NCI-H2107 treated with DMSO at 0.1 percent for 48 hours (cell line): ENCODE measurements at regions not wholly inside any gene's neighbourhood (a gene's known extent, or its start where the extent isn't known, plus 50 kb on each side); places are given as distances from the start of the nearest gene placed in this dataset.
"Not testable (repeated sequence)": the region's sequence is repeated elsewhere in the genome, so short reads cannot be mapped to it uniquely, and the experiment has no call there.

ENCODE experiments used
- DNase-seq: peaks from one replicate; lab custom pipeline; 2025; ENCODE audit not compliant: unreplicated experiment; lab: John Stamatoyannopoulos, UW

DNA sequence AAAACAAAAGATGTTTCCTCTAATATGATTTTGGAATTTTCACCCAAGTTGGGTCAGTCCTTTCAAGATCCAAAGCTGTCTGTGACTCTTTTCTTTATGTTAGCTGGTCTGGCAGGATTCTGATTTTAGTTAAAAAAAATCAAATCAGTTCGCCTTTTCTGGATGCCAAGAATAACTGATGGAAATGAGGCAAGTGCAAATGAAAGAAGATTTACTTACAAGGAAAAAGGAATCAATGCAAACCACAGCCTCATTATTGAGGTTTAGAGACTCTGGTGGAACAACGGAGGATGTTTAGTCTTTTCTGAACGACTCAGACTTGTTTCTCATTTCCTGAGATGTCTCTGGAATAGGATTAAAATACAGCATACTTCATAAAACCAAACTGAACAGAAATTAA lies 117.0 kb upstream of the DYRK2 start:
- no peak for DNase-seq

DNA sequence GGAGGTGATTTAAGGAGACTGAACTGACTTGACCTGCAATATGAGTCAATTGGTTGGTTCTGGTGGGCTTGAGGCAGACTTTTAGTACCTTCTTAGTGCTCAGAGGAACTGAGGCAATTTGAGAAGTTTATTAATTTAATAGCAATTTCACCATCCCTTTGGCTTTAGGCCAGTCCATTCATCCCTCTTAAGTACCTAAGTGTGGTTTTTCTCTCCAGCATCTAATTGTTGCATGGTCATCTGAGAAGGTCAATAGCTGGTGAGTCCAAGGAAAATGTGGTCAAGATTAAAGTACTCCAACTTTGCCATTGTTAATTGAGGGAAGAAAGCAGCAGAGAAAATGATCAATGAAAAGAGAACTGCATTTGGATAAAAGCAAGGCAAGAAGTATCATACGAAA lies 115.4 kb upstream of the DYRK2 start:
- no peak for DNase-seq

DNA sequence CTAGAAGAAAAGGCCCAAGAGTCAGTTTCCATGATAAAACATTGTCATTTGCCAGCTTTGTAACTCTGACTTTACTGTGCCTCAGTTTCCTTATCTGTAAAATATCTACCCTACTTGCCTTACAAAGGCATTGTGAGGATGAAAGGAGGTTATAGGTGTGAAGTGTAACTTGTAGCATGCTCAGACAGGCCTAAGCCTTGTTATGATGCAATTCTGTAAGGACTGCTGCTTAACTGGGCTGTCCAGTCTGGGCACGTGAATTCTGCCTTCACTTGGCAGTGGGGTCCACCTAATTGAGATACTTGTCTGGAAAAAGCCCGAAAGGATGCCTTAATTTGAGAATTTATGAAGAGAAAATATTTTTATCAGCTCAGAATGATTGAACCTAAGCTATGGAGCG lies 114.5 kb upstream of the DYRK2 start:
- no peak for DNase-seq

DNA sequence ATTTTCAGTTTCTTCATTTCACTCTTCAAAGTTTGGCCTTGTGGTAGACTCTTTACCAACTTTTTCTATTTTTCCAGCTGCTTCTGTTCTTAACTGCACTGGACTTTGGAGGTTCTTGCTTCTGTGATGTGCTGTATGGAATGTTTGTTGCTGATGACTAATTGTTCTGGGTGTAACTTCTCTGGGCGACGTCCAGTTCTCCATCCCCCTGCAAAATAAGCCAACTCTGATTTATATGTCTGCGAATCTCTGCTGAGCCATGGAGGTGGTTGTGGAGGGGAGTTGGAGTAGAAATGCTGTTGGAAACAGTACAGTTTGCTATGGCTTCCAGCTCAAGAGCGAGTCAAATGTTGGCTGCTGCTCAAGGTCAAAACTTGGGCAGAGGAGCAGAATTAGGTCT lies 113.9 kb upstream of the DYRK2 start:
- DNase-seq, result no peak

DNA sequence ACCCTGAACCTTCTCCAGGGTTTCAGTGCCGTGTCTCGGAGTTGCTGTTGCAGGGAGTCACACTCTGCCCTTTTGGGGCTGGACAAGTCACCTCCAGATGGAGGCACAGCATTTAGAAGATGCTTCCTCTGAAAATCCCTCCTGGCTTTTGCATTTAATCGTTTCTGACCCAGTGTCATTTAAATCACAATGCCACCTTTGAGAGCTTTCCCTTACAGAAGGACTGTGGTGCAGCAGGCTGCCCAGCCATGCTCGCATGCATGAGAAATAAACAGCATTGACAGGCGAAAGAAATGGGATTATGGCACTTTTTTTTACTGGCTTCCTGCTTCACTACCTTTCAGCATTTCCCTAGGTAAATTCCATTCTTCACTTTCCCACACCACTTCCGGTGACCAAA lies 113.4 kb upstream of the DYRK2 start:
- no peak for DNase-seq

DNA sequence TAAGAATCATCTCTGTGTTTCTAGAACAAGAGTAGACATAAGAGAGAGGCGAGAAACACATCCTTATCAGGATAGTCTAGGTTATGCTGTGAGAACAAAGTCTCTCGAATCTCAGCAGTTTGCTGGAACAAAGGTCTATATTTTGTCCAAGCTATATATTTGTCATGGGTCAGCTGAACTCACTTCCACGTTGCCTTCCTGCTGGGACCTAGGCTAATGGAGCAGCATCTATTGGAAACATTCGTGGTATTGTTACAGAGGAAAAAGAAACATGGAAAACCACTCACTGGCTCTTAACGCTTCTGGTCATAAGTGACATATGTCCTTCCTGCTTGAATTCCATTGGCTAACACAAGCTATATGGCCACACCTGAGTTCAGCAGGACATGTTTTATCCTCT lies 112.6 kb upstream of the DYRK2 start:
- DNase-seq, result no peak

DNA sequence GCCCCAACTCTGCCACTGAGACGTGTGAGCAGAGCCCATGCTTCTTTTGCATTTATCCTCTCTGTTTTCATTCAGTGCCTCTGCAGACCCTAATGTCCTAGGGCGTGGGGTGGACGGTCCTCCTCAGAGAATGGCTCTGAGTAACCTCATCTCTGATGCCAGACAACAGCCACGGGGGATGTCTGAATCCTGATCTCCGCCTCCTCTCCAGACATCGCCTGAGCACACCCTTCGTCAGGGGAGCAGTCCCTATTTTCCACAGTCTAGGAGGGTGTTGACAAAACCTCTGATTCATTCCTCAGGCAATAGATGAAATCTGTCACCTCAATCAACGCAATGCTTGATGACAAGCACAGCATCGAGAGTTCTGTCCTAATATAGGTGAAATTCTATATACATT lies 109.2 kb upstream of the DYRK2 start:
- DNase-seq, result no peak

DNA sequence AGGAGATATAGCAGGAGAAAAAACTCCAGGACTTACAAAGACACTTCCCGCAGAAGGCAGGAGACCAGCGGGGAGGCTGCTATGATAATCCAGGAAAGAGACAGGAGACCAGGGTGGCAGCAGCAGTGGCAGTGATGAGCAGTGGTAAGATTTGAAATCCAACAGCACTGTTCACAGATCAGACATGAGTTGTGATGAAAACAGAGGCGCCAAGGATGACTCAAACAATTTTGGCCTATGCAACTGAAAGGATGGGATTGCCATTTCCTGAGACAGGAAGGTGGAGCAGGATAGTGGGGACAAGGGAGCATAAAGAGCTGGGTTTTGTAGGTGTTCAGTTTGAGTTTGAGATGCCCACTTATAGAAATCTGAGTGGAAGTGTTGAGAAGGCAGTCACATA lies 108.6 kb upstream of the DYRK2 start:
- no peak for DNase-seq

DNA sequence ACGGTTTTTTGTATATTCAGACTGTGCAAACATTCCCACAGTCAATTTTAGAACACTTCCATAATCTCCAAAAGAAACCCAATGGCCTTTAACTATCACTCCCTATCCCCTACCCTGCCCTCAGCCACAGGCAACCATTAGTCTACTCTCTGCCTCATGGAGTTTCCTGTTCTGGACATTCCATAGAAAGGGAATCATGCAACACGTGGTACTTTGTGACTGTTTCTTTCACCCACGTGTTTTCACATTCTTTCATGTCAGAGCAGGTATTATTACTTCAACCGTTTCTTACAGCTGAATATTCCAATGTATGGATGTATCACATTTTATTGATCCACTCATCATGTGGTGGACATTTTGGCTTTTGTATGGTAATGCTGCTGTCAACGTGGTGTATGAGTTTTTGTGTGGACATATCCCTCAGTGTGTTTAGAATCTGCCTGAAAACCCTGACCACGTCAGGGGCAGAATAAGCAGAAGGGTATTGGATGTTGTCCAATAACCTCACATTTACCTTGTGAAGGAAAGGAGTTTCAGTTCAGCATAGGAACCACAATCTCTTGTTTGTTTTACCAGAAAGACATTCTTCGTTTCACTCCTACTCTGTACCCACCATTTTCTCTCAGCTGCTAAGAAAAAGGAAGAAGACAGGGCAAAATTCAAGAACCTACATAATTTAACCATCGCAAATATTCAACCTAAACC lies 107.5 kb upstream of the DYRK2 start:
- DNase-seq, result no peak

DNA sequence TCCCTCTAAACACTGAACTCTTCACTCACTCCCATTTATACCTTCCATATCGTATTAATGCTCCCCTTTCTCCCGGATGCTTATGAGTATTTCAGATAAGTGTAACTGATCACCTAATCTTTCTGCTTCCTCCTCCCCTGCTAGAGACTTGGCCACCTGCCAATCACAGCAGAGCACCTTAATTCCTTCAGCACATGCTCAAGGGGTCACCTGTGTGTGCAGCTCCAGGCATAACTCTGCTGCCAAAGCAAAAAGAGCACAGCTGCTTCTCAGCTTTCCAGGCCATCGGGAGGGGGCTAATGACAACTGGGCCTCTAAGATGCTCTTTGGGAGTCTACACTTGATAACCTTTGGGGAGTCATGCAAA lies 106.9 kb upstream of the DYRK2 start:
- peak; percentile 48 for DNase-seq

DNA sequence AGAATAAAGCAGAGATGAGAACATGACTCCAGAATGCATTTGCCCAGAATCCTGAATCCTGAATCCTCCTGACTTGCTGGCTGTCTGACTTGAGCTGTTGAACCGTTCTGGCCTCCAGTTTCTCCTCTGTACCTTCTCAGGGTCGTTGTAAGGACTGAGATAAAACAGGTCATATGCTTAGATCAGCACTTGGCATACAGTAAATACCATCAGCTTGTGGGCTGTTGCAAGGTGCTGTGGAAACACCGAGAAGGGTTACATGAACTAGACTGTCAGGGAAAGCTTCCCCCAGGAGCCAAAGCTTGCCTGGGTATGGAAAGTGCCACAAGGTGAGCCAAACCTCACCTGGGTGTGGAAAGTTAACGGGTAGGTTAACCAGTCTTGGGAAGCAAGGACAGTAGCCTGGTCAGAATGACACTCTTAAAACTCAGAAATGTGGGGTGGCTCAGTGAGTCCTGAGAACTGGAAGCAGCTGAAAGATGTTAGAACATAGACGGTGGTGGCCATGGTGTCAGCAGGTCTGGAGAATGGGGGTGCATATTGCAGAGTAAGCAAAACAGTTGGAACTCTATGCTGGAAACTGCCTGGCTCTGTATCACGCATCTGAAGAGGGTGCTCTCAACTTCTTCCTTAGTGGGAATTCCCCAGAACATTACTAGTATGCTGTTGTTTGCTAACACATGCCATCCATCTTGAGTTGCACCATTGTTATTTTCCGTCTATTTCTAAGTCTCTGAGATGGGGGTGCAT lies 105.3 kb upstream of the DYRK2 start:
- no peak for DNase-seq

DNA sequence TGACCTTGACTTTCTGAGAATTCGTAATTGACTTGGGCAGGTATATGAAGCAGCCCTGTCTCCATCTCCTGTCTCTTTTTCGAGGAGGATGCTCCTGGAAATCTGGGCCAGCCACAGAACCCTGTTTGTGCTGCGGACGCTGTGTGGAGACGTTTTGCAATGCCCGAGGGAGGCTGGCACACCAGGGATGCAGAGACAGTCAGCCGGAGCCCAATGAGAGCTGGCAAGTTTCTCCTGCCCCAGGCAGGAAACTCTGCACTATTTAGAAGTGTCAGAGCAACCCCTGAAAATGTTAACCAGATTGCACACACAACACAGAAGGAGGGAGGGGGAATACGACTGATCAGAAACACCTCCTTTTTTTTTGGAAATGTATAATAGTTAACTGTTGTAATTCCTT lies 103.2 kb upstream of the DYRK2 start:
- DNase-seq, result peak; percentile 23

DNA sequence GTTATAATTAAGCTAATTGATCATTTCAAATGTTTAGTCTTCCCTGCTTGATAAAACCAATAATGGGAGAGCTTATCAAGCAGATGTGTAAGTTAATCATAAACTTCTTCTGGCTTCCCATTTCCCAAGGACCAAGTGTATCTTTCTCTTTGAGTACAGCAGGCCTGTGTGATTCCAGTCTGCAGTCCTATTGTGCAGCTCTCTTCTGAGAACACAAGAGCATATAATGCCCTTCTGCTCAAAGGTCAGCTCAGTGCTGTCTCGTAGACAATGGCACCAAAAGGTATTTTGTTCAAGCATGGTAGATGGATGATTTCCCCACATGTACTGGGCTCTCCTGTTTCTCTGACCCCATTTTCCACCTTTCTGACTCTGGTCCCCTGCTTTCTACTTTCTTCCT lies 101.8 kb upstream of the DYRK2 start:
- DNase-seq, result no peak

DNA sequence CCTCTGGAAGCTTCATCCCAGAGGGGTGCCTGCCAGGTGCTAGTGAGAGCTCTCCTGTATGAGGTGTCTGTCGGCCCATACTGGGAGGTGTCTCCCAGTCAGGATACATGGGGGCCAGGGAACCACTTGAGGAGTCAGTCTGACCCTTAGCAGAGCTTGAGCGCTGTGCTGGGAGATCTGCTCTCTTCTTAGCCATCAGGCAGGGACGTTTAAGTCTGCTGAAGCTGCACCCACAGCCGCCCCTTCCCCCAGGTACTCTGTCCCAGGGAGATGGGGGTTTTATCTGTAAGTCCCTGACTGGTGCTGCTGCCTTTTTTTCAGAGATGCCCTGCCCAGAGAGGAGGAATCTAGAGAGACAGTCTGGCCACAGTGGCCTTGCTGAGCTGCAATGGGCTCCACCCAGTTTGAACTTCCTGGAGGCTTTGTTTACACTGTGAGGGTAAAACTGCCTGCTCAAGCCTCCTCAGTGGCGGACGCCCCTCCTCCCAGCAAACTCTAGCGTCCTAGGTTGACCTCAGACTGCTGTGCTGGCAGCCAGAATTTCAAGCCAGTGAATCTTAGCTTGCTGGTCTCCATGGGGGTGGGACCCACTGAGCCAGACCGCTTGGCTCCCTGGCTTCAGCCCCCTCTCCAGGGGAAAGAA lies 93.3 kb upstream of the DYRK2 start:
- not testable (repeated sequence) for DNase-seq

DNA sequence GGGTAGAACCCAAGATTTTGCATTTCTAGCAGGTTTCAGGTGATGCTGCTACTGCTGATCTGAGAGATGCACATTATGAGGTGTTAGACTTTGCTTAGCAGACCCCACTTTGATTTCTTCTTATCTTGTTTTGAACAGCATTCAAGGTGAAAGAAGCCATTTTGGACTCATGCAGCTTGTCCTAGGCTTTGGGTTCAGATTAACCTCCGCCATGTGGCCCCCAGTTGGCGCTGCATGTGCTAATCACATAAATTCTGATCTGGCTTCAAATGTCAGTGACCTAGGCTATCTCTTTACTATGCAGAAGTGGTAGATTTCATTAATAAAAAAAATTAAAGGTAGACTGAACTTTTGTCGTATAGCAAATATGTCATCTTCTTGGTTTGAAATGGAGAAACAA lies 89.8 kb upstream of the DYRK2 start:
- no peak for DNase-seq

DNA sequence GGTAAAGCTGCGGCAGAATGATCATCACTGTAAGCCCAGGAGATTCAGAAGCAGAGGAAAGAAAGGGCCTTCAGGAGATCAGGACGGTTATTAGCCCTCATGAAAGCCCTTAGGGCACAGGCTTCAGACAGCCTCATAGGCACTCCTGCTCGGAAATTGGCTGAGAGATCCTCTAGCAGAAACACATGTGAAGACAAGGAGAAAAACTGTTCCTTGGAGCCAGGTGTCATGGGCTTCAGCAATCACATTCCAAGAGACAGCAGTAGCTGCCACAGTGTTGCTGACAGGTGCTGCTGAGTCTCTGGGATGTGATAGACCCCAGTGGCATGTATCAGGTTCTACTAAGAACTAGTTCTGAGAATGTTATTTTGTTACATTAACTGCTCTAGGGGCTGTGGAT lies 88.8 kb upstream of the DYRK2 start:
- DNase-seq, result no peak

DNA sequence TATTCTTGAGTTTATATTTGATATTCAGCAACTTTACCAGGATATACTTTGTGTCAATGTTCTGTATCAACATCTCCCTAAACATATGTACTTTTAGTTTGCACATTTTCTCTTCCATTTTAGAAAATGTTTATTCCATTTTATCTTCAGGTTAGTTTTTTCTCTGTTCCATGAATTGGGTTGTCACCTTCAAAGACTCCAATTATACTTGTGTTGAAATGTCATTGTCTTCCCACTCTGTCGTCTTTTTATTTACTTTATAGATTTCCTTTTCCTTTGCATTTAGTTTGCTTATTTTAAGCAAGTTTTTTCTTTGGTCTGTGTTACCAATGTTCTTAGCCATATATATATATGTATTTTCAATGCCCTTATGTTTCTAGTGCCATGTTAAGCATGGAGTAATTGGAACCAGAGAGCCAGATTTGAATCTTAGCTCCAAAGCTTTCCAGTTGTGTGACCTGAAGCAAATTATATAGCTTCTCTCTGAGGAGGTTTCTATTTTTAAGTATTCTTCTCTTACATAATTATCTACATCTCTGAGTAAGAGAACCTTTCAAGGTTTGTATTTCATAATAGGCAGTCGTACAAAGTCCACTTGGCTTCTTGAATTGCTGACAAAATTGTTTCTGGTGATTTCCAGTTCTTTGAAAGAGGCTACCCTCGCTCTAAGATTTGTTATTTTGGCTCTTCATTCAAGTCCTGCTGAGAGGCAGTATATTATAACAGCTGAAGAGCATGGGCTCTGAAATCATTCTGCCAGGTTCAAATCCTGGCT lies 85.8 kb upstream of the DYRK2 start:
- no peak for DNase-seq

DNA sequence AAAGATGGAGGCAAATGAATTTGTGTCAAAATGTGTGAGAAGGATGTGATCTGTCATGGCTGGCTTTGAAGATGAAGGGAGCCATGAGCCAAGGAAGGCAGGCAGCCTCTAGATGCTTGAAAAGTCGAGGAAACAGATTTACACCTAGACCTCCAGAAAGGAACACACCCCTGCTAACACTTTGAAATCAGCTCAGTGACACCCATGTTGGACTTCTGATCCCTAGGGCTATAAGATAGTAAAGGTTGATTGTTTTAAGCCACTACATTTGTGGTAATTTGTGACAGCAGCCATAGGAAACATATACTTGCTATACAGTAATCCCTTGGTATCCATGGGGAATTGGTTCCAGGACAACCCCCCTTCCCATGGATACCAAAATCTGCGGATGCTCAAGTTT lies 80.5 kb upstream of the DYRK2 start:
- no peak for DNase-seq

DNA sequence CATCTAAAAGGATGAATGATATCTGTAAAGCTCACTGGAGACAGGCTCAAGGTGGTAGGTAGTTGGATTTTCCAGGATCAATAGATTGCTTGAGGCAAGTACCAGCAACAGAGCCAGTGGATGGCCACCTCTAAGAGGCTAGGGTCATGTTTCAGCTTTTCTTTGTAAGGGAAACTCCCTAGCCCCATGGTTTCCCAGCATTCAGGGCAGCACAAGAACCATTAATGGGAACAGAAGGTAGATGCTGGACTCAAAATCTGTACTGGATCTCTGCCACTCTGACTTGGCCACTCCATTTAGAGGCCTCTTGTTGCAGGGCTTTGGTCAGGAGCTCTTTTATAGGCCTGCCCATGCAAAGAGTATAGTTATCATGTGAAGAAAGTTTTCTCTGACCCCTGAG lies 76.1 kb upstream of the DYRK2 start:
- peak; percentile 90 for DNase-seq

DNA sequence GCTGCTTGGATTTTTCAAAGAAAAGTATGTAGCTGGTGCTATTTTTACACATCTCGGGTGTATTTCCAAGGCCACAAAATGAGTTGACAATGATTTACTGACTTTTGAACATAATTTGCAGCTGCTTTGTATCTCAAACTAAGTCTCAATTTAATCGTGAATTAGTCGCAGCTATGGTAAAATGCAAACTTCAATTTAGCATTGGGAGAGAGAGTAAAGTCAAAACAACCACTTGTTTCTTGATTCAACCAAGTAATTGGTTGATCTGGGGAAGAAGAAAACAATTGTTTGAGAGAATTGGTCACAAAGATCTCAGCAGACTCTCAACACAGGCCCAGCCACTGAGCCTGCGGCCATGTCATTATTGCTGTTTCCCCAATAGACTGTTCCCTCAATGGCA lies 75.0 kb upstream of the DYRK2 start:
- no peak for DNase-seq

DNA sequence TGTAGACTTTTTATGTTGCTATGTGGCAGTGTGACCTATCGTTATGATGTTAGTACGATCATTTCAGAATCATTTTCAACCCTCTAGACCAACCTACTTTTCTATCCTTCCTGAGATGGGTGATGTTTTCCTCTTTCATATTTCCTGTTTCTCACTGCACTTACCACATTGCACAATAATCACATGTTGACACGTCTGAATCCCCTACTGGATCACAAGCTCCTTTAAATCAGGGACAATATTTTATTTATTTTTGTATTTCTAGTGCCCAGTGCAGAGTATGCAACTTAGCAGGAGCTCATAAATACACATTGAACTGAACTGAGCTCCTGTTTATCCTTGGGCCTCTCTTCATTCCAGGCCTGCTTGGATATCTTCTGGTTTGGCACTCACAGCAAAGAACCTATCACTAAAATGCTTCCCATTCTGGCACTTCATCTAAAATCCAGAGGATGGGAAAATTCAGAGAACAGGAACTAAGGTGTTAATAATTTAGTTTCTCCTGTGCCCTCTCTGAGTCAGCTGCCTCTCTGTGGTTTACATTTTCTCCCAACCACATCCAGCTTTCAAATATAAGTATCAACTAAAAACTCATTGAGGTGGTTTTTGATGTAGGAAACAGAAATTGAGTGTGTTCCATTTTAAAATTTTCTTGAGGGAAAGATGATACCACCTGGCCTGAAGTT lies 69.4 kb upstream of the DYRK2 start:
- no peak for DNase-seq
